NOMO-1 treated with DMSO at 0.1 percent for 48 hours (cell line): ENCODE measurements at regions not wholly inside any gene's neighbourhood (a gene's known extent, or its start where the extent isn't known, plus 50 kb on each side); places are given as distances from the start of the nearest gene placed in this dataset.
A peak's percentile ranks its signal among the peaks of the same experiment; 100 is the strongest.
"Not testable (repeated sequence)": the region's sequence is repeated elsewhere in the genome, so short reads cannot be mapped to it uniquely, and the experiment has no call there.

Source experiments
- DNase-seq: peaks from one replicate; lab custom pipeline; 2025; ENCODE audit not compliant: unreplicated experiment; lab: John Stamatoyannopoulos, UW

DNA sequence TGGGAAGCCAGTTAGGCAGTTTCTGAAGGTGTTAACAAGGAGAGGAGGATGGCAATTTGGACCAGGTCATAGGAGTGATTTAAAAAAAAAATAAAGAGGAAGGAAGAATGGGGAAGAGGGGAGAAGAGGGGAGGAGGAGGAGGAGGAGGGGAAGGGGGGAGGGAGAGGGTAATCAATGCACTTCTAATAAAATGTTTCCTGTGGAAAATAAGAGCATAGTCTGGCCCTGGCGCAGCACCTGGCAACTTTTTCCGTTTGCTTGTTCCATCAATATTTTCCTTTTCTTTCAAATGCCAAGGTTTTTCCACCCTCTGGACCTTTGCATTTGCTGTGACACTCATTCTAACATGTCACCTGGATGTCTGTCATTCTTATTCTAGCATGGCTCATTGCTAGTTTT is 308.2 kb downstream of the PPP1R3A start:
- no peak for DNase-seq

DNA sequence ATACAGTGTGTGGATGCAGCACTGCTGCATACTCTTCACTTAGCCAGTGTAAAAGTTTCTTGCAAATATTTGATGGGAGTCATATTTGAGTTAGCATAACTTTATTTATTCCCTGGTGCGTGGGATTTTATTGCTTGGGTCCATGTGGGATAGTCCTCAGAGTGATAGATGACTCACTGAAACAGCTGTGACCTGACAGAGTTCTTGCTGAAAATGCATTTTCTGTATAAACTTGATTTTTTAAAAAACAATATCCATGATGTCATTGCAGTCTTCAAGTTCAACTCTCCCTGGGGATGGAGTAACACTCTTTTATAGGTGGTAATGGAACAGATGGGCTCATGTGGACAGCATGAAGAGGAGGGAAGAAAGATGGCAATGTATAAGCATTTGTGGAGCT is 310.0 kb downstream of the PPP1R3A start:
- no peak for DNase-seq

- DNase-seq: no peak
These were observed 312.5 kb downstream of the PPP1R3A start for GRCh38 chr7:113606325-113606724.

DNA sequence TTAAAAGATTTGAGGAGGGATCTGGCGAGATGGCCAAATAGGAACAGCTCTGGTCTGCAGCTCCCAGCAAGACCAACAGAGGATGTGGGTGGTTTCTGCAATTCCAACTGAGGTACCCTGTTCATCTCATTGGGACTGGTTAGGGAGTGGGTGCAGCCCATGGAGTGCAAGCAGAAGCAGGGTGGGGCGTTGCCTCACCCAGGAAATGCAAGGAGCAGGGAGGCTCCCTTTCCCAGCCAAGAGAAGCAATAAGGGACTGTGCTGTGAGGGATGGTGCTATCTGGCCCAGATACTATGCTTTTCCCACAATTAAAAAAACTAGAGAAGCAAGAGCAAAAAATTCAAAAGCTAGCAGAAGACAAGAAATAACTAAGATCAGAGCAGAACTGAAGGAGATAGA is 318.4 kb downstream of the PPP1R3A start:
- DNase-seq: not testable (repeated sequence)

- not testable (repeated sequence) for DNase-seq
These were observed 325.4 kb downstream of the PPP1R3A start for GRCh38 chr7:113593455-113593854.

DNA sequence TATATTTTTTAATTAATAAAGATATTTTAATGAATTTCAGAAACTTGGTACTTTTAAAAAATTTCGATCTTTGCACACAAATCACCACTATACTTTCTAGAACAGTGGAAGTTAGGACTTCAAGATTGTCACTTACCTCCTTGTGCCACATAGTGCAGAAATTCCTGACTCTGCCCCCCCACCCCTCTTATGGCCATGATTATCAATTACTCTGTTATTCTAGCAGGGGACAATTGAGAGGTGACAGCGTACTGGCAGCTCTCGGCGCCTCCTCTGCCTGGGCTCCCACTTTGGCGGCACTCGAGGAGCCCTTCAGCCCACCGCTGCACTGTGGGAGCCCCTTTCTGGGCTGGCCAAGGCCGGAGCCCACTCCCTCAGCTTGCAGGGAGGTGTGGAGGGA is 325.9 kb downstream of the PPP1R3A start:
- not testable (repeated sequence) for DNase-seq

- DNase-seq: no peak
These were observed 336.3 kb downstream of the PPP1R3A start for GRCh38 chr7:113582471-113582870.

DNA sequence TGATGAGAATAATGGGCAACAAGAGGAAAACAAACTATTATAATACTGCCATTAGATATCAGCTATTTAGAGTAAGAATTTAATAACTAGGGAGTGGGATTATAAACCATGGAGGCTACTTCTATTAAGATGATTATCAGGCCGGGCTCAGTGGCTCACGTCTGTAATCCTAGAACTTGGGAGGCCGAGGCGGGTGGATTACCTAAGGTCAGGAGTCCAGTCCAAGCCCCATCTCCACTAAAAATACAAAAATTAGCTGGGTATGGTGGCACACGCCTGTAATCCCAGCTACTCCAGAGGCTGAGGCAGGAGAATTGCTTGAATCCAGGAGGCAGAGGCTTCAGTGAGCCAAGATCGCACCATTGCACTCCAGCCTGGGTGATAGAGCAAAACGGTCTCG is 355.6 kb downstream of the PPP1R3A start:
- not testable (repeated sequence) for DNase-seq

- no peak for DNase-seq
These were observed 356.0 kb downstream of the PPP1R3A start for GRCh38 chr7:113562801-113563200.

DNA sequence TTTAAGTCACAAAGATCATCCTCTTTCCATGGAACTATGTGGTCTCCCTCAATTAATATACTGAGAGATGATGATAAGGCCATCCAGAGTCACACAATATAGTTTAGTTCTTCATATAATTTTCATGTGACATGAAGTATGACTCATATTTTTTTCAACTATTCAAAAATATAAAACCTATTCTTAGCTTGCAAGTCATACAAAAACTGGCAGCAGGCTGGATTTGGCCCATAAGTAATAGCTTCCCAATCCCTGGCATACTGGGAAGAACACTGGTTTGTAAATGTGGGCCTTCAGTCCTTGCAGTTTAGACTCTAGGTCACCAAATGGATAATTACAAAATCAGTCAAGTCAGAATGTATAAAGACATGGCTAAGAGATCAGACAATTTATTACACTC is 356.6 kb downstream of the PPP1R3A start:
- no peak for DNase-seq

DNA sequence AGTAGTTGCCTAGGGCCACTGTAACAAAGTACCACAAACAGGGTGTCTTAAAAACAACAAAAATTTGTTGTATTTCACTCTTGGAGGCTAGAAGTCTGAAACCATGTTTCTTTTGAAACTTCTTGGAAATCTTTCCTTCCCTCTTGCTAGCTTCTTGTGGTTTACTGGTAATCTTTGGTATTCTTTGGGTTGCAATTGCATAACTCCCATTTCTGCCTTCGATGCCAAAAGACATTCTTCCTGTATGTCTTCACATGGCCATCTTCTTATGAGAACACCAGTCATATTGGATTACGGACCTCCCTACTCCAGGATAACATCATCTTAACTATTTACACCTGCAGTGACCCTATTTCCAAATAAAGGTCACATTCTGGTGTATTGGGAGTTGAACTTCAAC is 357.4 kb downstream of the PPP1R3A start:
- DNase-seq: peak; percentile 10

DNA sequence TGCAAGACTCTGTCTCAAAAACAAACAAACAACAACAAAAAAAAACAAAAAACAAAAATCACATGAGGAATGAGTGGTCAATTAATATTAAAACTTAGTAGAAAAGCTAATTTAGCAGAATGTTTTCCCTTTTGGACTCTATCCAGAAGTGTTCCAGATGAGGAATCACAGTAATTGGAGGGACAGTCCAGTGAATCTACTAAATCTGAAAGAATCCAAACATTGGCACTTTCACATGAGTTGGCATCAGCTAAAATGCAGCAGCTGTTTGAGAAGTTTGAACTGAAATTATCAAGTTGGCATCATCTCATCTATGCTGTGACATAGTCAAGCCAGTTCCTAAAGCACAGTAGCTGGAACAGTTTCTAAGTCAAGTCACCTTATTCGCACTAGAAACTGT is 367.8 kb downstream of the PPP1R3A start:
- DNase-seq: no peak

DNA sequence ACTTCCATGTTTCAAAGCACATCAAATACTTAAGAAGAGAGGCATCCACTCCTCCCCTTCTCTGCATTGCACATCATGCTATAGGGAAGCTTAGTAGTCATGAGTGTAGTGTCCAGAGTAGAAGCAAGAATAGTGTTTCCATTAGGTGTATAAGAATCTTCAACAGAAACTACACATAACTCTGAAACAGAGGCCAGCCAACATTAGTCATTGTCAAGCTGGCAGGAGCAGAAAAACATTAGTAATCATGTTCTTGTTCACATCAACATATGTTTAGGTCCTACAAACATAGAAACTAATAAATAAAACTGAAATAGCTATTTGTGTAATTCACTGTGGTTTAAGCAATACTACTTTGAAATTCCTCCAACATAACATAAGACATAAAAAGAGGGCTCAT is 370.2 kb downstream of the PPP1R3A start:
- no peak for DNase-seq

- DNase-seq: no peak
These were observed 370.7 kb downstream of the PPP1R3A start for GRCh38 chr7:113548137-113548536.

DNA sequence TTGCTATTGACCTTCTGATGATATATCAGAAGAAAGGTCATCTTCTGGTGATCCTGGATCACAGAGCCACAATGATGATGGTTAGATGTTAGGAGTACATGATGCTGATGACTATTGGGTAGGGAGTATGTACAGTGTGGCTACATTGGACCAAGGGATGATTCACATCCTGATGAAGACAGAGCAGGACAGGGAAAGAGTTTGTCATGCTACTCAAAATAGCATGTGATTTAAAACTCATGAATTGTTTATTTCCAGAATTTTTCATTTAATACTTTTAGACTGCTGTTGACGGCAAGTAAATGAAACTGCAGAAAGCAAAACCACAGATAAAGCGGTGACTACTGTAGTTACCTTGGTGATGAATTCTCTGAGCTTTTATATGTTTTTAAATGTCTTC is 397.3 kb downstream of the PPP1R3A start:
- DNase-seq: no peak

DNA sequence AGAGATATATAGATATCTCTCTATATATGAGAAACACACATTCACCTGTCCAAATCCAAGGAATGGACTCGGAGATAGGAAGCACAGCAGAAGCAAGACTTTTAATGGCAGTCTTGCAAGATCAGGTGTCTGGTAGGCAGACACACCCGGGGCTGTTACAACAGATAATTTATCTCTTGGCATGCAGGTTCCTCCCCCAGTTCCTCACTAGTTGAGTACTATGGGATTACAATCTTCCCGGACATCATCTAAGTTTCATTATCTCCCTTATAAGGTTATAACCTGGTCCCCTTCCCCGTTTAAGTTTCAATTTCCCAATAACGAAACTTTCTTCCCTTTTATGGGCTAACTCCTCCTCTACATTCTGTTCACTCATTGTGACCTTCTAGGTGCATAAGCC is 399.3 kb downstream of the PPP1R3A start:
- peak; percentile 12 for DNase-seq

- no peak for DNase-seq
These were observed 386.3 kb upstream of the SMIM30 start for GRCh38 chr7:113504691-113505090.

DNA sequence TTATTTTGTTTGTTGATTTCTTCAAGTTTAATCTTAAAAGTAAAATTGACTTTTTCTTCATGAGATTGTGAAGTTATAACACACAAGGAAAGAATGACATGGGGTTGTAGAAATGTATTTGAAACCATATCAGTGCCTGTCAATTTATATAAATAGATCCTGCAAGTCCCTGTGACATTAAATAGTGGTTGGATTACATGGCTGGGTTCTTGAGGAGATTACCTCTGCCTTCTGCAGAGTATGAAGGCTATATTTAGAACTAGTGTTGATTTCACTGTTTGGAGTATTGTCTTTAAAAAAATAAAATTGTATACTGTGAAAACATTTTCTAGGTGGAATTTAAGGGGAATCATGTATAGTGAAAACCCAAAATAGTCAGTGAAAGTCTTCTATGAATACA is 385.8 kb upstream of the SMIM30 start:
- DNase-seq: no peak

GRCh38 chr7:113496586-113496985 is 378.2 kb upstream of the SMIM30 start:
- DNase-seq: not testable (repeated sequence)

DNA sequence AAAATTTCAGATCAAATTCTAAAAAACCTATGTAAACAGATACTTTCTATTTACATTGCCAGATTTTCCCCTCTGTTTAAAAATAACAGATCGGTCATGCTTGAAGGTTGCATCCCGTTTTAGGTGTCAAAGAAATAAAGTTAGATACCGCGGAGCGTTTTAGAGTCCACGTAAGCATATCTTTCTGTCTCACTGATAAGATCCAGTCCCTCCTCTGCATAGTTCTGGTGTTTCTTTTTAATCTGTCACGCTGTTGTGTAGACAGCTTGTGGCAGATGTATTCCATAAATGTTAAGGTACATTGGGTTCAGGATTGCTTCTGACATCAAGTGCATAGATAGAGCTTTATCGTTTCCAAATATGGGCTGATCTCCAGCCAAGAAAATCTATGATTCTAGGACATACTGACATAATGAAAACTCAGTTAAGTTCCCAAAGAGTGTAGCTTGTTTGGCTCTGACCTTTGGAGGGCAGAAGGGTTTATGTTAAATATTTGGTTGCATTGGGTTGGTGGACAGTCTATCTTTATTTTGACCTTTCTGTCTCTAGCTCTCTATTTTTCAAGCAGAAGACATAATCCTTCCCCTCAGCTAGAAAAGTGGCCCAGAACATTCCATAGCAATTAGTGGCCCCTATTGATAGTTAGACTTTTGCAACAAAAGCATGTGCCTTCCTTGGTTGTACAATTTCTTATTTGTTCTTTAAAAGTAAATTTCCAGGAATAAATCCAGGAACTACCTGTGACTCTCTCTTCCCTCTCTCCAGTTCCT is 376.6 kb upstream of the SMIM30 start:
- DNase-seq: not testable (repeated sequence)

DNA sequence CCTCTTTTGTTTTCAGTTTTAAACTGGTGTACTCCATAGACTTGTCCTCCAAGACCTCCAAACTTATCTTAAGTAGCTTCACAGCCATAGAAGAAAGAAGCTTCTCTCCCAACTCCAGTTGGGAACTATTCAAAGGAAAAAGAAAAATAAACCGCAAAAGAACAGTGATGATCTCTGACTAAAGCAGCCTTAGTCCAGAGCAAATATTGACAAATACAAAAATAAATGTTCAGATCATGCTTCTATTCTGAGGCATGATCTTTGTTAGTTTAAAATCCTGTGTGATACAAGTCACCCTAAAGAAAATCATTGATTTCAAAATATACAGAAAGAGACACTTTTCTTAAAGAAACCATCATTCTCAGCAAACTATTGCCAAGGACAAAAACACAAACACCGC is 373.0 kb upstream of the SMIM30 start:
- DNase-seq: no peak

DNA sequence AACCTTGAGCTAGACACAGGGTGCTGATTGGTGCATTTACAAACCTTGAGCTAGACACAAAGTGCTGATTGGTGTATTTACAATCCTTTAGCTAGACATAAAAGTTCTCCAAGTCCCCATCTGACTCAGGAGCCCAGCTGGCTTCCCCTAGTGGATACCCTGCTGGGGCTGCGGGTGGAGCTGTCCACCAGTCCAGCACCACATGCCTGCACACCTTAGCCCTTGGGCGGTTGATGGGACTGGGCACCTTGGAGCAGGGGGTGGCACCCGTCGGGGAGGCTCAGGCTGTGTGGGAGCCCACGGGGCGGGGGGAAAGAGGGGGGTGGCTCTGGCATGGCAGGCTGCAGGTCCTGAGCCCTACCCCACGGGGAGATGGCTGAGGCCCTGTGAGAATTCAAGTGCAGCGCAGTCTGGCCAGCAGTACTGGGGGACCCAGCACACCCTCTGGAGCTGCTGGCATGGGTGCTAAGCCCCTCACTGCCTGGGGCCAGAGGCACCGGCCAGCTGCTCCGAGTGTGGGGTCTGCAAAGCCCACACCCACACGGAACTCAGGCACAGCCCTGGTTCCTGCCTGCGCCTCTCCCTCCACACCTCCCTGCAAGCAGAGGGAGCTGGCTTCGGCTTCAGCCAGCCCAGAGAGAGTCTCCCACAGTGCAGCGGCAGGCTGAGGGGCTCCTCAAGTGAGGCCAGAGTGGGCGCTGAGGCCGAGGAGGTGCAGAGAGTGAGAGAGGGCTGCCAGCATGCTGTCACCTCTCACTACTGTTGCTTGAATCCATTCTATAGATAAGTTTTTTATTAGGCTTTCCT is 369.8 kb upstream of the SMIM30 start:
- no peak for DNase-seq
